GM12864 (cell line): ENCODE measurements at regions not wholly inside any gene's neighbourhood (a gene's known extent, or its start where the extent isn't known, plus 50 kb on each side); places are given as distances from the start of the nearest gene placed in this dataset.

Experiments
- DNase-seq: peaks from one replicate; pipeline ENCODE4 v3.0.0-alpha.2; 2011; ENCODE audit warnings: low read depth
- H3K4me3 ChIP-seq: 2 replicates; pipeline ENCODE4 v1.5.1; 2011; ENCODE audit warnings: mild to moderate bottlenecking, low read depth, low read length, control low read depth
- TF ChIP-seq, protein P1 (sequence below): IDR thresholded peaks from 2 replicates; pipeline ENCODE4 v1.5.1; 2011; ENCODE audit warnings: low read depth, mild to moderate bottlenecking, moderate library complexity, low read length, control low read depth, inconsistent platforms; ENCODE audit errors: missing control alignments

DNA sequence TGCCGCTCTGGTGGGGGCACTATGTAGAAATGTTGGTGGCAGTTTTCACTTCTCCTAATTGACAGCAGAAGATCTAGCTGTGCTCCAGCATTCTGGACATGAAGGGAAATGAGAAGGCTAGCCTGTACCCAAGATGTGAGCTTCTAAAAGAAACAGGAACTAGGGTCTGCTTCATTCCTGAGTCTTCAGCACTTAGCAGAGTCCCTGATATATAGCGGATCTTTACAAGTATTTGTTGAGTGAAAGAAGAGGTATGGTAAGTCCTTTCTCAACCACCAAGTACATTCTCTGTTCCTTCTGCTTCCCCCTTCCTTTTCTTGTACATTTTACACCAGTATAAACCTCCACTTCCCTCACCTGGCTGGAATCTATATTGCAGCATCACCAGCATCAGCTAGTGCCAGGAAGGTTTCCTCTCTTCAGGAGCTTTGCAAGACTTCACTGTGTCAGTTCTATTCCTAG, 408.3 kb upstream of the CADM1 start:
- TF ChIP-seq, protein P1, sequence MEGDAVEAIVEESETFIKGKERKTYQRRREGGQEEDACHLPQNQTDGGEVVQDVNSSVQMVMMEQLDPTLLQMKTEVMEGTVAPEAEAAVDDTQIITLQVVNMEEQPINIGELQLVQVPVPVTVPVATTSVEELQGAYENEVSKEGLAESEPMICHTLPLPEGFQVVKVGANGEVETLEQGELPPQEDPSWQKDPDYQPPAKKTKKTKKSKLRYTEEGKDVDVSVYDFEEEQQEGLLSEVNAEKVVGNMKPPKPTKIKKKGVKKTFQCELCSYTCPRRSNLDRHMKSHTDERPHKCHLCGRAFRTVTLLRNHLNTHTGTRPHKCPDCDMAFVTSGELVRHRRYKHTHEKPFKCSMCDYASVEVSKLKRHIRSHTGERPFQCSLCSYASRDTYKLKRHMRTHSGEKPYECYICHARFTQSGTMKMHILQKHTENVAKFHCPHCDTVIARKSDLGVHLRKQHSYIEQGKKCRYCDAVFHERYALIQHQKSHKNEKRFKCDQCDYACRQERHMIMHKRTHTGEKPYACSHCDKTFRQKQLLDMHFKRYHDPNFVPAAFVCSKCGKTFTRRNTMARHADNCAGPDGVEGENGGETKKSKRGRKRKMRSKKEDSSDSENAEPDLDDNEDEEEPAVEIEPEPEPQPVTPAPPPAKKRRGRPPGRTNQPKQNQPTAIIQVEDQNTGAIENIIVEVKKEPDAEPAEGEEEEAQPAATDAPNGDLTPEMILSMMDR: peak; percentile 64
- no peak for DNase-seq
- H3K4me3 ChIP-seq: no peak overlapping the region

DNA sequence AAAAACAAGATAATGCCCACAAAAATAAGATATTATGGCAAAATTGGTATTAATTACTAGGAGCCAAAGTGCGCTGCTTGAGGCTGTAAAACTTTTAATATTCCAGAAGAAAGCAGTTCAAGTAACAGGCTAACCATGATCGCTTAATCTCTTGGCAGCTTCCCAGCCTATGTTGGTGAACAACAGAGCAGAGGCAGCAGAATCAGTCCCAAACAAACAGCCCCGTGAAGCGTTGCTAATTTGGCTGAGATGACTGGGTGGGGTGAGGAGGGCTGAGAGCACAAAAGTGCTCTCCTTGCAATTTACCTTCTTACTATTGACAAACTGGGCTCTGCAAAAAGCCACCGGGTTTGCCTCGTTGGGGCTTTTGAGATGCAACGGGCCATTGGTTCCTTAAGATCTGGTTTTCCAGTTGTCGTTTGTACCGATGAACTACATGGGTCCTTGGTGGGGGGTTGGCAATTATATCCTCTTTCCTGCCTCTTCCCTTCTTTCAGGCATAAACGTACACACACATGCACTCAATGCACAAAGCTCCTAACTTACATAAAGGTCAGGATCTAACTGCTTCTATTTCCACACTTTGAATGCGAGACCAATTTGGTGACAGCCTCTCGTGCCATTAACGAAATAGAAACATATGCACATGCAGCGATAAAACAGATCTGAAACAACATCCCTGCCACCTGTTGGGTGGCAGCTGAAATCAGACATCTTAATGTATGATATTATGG, 407.6 kb upstream of the CADM1 start:
- TF ChIP-seq, protein P1: no peak
- no peak overlapping the region for H3K4me3 ChIP-seq

DNA sequence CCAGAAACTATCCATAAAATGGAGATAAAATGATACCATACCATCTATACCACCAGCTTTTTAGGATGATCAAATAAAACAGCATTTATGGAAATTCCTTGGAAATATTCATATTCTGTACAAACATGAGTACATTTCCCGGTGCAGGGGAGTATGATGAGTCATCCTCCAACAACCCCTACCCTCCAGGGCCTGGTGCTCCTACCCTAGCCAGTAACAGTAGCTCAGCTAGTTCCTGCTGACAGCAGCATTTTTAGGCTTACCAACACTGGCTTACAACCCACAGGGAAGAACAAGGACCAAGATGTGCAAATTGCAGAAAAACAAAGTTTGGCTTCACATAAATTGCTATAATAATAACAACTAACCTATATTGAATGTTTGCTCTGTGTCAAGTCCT, 406.2 kb upstream of the CADM1 start:
- DNase-seq: no peak
- TF ChIP-seq, protein P1: no peak

More for the DNA sequence above, 407.6 kb upstream of the CADM1 start:
- no peak for DNase-seq

DNA sequence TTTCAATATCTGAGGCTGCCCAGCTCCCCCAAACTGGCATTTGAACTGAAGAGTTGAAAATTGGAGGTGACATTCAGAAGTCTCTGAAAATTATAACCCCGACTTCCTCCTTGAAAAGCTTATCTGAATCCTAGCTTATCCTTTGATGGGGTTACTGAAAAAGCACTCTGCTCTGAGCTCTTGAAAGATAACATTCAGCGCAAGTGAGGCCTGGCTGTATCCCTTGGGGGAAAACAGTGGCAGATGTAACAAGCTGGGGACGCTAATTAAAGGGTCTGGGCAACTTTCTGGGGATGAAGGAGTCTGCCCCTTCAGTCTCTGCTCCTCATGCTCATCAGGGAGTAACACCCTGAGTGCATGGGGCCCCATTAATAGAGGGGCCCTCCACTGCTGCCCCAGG, 402.0 kb upstream of the CADM1 start:
- TF ChIP-seq, protein P1: no peak
- no peak overlapping the region for H3K4me3 ChIP-seq
- no peak for DNase-seq

More for the DNA sequence above, 406.2 kb upstream of the CADM1 start:
- no peak overlapping the region for H3K4me3 ChIP-seq

DNA sequence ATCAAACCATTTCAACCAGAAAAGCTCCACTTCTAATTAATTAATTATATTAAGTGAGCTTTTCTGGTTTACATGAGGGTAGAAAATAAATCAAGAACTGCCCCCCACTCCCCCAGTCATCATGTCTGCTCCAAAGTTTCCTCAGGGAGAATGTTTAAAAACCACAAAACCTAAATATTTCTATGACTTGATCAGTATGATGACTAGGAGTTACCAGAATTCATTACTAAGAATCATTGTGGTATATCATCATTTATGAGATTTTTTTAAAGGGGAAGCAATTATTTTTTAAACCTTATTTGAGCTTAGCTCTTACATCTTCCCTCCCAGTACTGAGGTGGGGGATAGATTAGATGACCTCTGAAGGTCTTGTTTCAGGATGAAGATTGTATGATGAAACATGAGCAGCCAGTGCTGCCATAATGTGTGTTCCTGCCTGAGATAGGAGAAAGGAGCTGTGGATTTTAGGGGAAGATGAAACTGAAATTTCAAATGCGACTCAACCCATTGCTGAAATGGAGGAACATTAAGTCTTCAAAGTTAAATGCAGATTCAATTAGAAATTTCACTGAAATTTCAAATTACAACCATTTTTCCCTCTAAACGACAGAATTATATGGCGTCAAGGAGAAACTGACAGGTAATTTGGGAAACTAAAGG, 401.3 kb upstream of the CADM1 start:
- no peak overlapping the region for H3K4me3 ChIP-seq
- TF ChIP-seq, protein P1: no peak
- DNase-seq: no peak

DNA sequence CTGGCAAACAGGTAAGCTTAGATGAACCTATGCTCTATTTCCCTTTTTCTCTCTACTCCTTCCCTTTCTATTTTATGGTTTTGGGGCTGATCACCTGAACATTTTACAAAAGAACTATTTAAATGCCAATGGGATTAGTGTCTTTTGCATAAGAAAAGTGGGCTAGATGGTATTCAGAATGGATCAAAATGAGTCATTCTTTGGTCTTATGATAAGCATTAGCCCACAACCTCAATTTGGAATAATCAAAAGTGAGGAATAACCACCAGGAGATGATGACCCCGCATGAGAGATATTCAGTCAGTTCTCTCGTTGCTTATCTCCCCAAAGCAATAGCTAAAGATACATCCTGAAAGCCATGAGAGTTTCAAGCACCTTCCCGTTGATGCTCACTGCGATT, 399.0 kb upstream of the CADM1 start:
- H3K4me3 ChIP-seq: no peak overlapping the region
- TF ChIP-seq, protein P1: no peak
- DNase-seq: no peak

DNA sequence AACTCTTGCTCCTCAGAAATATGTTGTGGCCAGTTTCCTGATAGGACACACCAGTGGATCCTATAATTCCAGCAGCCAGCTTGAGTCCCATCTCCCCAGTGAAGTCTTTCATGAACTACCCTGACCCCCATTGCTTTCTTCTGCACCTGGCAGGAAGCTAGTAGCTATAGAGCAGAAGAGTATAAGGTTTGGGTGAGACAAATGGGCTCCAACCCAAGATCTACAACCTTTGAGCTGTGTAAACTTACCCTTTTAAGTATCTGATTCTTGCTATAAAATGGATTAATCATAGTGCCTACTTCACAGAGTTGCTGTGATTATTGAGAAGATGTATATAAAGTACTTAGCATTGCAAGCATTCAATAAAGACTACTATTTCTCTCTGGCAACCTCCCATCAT, 396.9 kb upstream of the CADM1 start:
- DNase-seq: no peak
- TF ChIP-seq, protein P1: no peak
- H3K4me3 ChIP-seq: no peak overlapping the region
